ENCODE measurements at regions not wholly inside any gene's neighbourhood (a gene's known extent, or its start where the extent isn't known, plus 50 kb on each side); places are given as distances from the start of the nearest gene placed in this dataset.

DNA sequence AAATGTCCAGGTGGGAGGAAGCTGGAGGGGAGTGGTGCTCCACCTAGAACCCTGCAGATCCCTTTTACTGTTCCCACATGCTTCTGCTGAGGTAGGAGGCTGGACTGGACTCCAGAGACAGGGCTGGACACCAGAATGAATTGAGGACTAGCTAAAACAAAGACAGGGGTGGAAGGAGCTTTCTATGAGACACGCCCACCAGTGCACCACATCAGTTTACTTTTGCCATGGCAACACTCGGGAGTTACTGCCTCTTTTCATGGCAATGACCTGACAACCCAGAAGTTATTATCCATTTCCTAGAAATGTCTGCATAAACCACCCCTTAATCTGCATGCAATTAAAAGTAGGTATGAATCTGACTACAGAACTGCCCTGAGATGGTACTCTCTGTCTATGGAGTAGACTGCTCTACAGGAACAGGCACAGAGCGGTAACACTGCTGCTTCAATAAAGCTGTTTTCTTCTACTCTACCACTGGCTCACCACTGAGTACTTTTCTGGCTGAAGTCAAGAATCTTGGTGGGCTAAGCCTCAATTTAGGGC lies 211.7 kb downstream of the TFAP2C start:
- H3K36me3 ChIP-seq (ENCODE audit: control insufficient read depth in 2 of 2, insufficient read depth in 2 of 2, low read length in 2 of 2), result no peaks in the 10 kb centered on the region
- no peak overlapping the region for H3K9ac ChIP-seq (ENCODE audit: low read depth in 1 of 2, low read length in 2 of 2)
- no peak overlapping the region for H3K4me3 ChIP-seq (ENCODE audit: low read length in 2 of 2)
- H3K27ac ChIP-seq (ENCODE audit: low read depth in 2 of 2, low read length in 2 of 2), result no peak overlapping the region
- H3K4me1 ChIP-seq (ENCODE audit: control insufficient read depth in 2 of 2, insufficient read depth in 2 of 2, low read length in 2 of 2), result no peaks in the 10 kb centered on the region
- H3K9me3 ChIP-seq (ENCODE audit: control insufficient read depth in 2 of 2, low read length in 2 of 2), result no peaks in the 10 kb centered on the region
- H3K27me3 ChIP-seq (ENCODE audit: control insufficient read depth in 2 of 2, insufficient read depth in 2 of 2, low read length in 2 of 2), result no peaks in the 10 kb centered on the region

DNA sequence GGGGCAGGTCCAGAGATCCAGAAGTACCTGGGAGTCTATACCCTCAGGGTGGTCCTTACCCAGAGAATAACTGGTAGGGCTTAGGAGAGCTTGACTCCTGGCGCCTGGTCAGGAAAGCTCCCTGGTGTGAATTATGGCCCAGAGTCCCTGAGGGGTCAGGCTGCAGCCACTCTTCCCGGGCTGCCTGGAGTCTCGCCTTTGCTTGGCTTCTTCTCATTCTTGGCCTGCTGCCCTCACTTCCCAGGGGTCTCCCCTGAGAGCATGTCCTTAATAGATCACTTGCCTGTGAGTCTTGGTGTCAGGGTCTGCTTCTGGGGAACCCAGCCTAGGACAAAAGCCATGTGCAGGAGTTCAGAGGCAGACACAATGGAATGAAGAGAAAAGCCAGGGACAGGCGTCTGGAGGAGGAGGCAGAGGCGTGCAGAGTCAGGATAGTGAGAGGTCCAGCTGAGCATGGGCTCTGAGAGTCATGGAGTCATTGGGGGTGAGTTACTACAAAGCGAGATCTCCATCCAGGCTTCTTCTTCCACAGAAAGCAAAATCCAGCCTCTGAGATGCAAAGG lies 212.3 kb downstream of the TFAP2C start:
- Histone ChIP-seq H3K4me1 (ENCODE audit: control insufficient read depth in 2 of 2, insufficient read depth in 2 of 2, low read length in 2 of 2) (no peaks in the 10 kb centered on the region), H3K9me3 (ENCODE audit: control insufficient read depth in 2 of 2, low read length in 2 of 2) (no peaks in the 10 kb centered on the region), H3K27me3 (ENCODE audit: control insufficient read depth in 2 of 2, insufficient read depth in 2 of 2, low read length in 2 of 2) (no peaks in the 10 kb centered on the region), H3K27ac (ENCODE audit: low read depth in 2 of 2, low read length in 2 of 2) (no peak overlapping the region), H3K9ac (ENCODE audit: low read depth in 1 of 2, low read length in 2 of 2) (no peak overlapping the region), H3K4me3 (ENCODE audit: low read length in 2 of 2) (no peak overlapping the region), H3K36me3 (ENCODE audit: control insufficient read depth in 2 of 2, insufficient read depth in 2 of 2, low read length in 2 of 2) (no peaks in the 10 kb centered on the region)

DNA sequence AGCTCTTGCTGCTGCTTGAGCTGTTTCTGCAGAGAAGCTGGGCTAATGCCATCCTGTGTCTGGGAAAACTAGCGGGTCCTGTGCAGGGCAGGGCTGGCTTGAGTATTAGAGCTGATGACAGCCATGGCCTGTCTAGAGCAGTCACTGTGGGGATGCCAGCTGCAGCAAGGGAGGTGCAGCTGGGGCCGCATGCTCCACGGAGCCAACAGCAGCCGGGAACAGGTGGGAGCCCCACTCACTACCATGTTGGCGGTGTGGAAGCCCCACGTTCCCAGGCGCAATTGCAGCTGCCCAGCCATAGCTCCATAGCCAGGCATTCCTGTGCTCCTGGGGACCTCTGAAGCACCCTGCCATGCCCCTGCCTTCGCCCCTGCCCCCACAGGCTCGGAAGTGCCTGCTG lies 212.9 kb downstream of the TFAP2C start:
- Histone ChIP-seq H3K9ac (ENCODE audit: low read depth in 1 of 2, low read length in 2 of 2) (no peak overlapping the region), H3K27ac (ENCODE audit: low read depth in 2 of 2, low read length in 2 of 2) (no peak overlapping the region), H3K36me3 (ENCODE audit: control insufficient read depth in 2 of 2, insufficient read depth in 2 of 2, low read length in 2 of 2) (no peaks in the 10 kb centered on the region), H3K9me3 (ENCODE audit: control insufficient read depth in 2 of 2, low read length in 2 of 2) (no peaks in the 10 kb centered on the region), H3K4me1 (ENCODE audit: control insufficient read depth in 2 of 2, insufficient read depth in 2 of 2, low read length in 2 of 2) (no peaks in the 10 kb centered on the region), H3K4me3 (ENCODE audit: low read length in 2 of 2) (no peak overlapping the region), H3K27me3 (ENCODE audit: control insufficient read depth in 2 of 2, insufficient read depth in 2 of 2, low read length in 2 of 2) (no peaks in the 10 kb centered on the region)

DNA sequence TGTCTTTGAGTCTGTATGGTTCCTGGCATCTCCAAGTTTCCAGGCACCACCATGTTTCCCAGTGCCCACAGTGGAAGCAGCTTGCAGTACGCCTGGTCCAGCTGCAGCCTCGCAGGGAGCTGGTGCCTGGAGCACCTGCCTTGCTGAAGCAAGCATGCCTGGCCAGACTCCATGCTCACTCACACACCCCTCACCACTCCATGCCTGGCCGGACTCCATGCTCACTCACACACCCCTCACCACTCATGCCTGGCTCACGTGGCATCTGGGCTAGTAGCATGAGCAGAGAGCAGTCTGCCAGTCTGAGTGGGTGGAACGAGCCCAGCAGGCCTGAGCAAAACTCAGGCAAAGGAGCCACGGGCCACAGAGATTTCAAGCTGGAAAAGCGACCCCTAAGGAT lies 214.3 kb downstream of the TFAP2C start:
- H3K4me3 ChIP-seq (ENCODE audit: low read length in 2 of 2), result no peak overlapping the region
- no peaks in the 10 kb centered on the region for H3K27me3 ChIP-seq (ENCODE audit: control insufficient read depth in 2 of 2, insufficient read depth in 2 of 2, low read length in 2 of 2)
- H3K9ac ChIP-seq (ENCODE audit: low read depth in 1 of 2, low read length in 2 of 2), result no peak overlapping the region
- H3K9me3 ChIP-seq (ENCODE audit: control insufficient read depth in 2 of 2, low read length in 2 of 2), result no peaks in the 10 kb centered on the region
- H3K27ac ChIP-seq (ENCODE audit: low read depth in 2 of 2, low read length in 2 of 2), result no peak overlapping the region
- no peaks in the 10 kb centered on the region for H3K4me1 ChIP-seq (ENCODE audit: control insufficient read depth in 2 of 2, insufficient read depth in 2 of 2, low read length in 2 of 2)
- H3K36me3 ChIP-seq (ENCODE audit: control insufficient read depth in 2 of 2, insufficient read depth in 2 of 2, low read length in 2 of 2), result no peaks in the 10 kb centered on the region

DNA sequence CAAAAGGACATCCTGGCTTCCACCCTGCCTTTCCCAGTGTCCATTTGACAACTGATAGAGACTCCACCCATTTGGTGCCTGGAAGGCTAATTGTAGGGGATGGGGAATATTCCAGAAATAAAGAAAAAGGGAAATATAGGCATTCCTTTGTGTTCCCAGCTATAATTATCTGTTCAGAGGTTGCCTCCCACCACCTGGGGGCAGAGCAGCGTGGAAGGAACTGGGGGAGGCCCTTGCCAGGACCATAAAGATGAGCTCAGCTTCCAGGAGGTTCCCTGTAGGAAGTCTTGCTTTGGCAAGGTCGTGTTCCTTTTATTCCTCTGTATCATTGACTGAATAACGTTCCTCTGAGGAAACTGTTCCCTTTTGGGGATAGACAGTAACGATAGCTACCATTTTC lies 214.7 kb downstream of the TFAP2C start:
- no peaks in the 10 kb centered on the region for H3K36me3 ChIP-seq (ENCODE audit: control insufficient read depth in 2 of 2, insufficient read depth in 2 of 2, low read length in 2 of 2)
- no peaks in the 10 kb centered on the region for H3K9me3 ChIP-seq (ENCODE audit: control insufficient read depth in 2 of 2, low read length in 2 of 2)
- H3K4me3 ChIP-seq (ENCODE audit: low read length in 2 of 2), result no peak overlapping the region
- no peaks in the 10 kb centered on the region for H3K4me1 ChIP-seq (ENCODE audit: control insufficient read depth in 2 of 2, insufficient read depth in 2 of 2, low read length in 2 of 2)
- H3K27ac ChIP-seq (ENCODE audit: low read depth in 2 of 2, low read length in 2 of 2), result no peak overlapping the region
- no peaks in the 10 kb centered on the region for H3K27me3 ChIP-seq (ENCODE audit: control insufficient read depth in 2 of 2, insufficient read depth in 2 of 2, low read length in 2 of 2)
- no peak overlapping the region for H3K9ac ChIP-seq (ENCODE audit: low read depth in 1 of 2, low read length in 2 of 2)

DNA sequence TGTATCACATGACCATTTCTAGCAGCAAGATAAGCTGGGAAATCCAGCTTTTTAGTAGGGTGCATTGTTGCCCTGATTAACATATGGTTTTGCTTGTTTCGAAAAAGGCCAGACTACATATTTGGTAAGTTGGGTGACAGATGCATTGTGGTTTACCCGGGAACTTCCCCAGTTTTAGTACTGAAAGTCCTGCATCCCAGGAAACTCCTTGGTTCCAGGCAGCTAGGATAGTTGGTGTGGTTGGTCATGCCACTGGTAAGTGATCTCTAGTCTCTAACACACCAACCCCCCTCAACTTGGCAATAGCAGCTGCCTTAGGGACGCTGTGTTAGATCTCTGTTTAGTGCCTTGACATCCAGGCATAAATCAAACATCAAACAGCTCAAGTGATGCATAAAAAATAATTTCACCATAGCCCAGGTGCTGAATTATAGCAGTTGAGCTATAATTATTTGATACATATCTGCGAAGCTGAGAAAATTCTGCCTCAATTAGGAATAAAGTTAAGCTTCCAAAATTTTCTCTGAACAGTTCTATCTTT lies 216.5 kb downstream of the TFAP2C start:
- Histone ChIP-seq H3K36me3 (ENCODE audit: control insufficient read depth in 2 of 2, insufficient read depth in 2 of 2, low read length in 2 of 2) (no peaks in the 10 kb centered on the region), H3K9ac (ENCODE audit: low read depth in 1 of 2, low read length in 2 of 2) (no peak overlapping the region), H3K4me1 (ENCODE audit: control insufficient read depth in 2 of 2, insufficient read depth in 2 of 2, low read length in 2 of 2) (no peaks in the 10 kb centered on the region), H3K27me3 (ENCODE audit: control insufficient read depth in 2 of 2, insufficient read depth in 2 of 2, low read length in 2 of 2) (no peaks in the 10 kb centered on the region), H3K9me3 (ENCODE audit: control insufficient read depth in 2 of 2, low read length in 2 of 2) (no peaks in the 10 kb centered on the region), H3K27ac (ENCODE audit: low read depth in 2 of 2, low read length in 2 of 2) (no peak overlapping the region), H3K4me3 (ENCODE audit: low read length in 2 of 2) (no peak overlapping the region)

DNA sequence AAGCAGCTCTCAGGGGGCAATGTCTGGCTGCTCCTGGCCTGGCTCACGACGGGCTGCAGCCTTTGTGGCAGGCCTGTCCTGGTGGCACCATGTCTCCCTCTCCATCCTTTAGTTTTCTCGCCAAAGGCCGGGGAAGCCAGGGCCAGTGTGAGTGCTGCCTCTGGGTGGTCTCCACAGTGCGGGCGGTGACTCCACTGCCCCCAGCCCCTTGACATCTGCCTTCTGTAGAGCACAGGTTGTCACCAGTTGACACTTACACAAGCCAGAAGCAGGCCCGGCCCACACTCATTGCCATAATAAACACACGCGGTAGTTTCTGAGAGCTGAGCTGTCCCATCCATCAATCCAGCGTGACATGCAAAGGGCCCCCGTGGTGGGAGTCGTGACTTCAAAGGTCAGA lies 219.5 kb downstream of the TFAP2C start:
- Histone ChIP-seq H3K9me3 (ENCODE audit: control insufficient read depth in 2 of 2, low read length in 2 of 2) (no peaks in the 10 kb centered on the region), H3K36me3 (ENCODE audit: control insufficient read depth in 2 of 2, insufficient read depth in 2 of 2, low read length in 2 of 2) (no peaks in the 10 kb centered on the region), H3K27ac (ENCODE audit: low read depth in 2 of 2, low read length in 2 of 2) (no peak overlapping the region), H3K27me3 (ENCODE audit: control insufficient read depth in 2 of 2, insufficient read depth in 2 of 2, low read length in 2 of 2) (no peaks in the 10 kb centered on the region), H3K4me3 (ENCODE audit: low read length in 2 of 2) (no peak overlapping the region), H3K9ac (ENCODE audit: low read depth in 1 of 2, low read length in 2 of 2) (no peak overlapping the region), H3K4me1 (ENCODE audit: control insufficient read depth in 2 of 2, insufficient read depth in 2 of 2, low read length in 2 of 2) (no peaks in the 10 kb centered on the region)

DNA sequence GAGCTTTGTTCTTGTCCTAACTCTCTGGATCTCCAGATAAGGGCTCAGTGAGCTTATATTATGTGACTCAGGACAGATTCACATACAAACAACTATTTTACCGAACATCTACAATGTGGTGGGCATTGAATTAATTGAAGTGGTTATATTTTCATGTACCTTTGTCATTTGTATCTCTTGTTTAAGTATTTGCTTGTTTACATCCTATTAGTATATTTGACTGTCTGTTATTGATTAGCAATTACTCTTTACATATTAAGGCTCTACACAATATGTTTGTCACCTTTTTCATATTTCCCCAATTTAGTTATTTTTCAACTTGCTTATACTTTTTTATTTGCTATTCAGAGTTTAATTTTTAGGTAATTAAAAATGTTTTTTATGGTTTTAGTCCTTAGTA lies 222.4 kb downstream of the TFAP2C start:
- no peak overlapping the region for H3K9ac ChIP-seq (ENCODE audit: low read depth in 1 of 2, low read length in 2 of 2)
- H3K27me3 ChIP-seq (ENCODE audit: control insufficient read depth in 2 of 2, insufficient read depth in 2 of 2, low read length in 2 of 2), result no peaks in the 10 kb centered on the region

DNA sequence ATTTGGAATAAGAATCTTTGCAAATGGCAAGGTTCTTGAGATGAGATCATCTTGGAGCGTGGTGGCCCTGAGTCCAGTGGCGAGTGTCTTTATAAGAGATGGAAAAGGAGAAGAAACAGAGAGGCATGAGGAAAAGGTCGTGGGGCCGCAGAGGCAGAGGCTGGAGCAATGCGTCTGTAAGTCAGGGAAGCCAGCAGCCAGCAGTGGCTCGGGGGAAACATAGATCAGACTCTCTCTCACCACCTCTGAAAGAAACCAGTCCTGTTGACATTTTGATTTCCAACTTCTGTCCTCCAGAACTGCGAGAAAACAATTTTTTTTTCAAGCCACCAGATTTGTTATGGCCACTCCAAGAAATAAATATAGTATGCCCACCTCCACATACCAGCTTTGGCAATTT lies 226.6 kb downstream of the TFAP2C start:
- Histone ChIP-seq H3K27me3 (ENCODE audit: control insufficient read depth in 2 of 2, insufficient read depth in 2 of 2, low read length in 2 of 2) (no peaks in the 10 kb centered on the region), H3K4me3 (ENCODE audit: low read length in 2 of 2) (no peak overlapping the region), H3K9ac (ENCODE audit: low read depth in 1 of 2, low read length in 2 of 2) (no peak overlapping the region), H3K9me3 (ENCODE audit: control insufficient read depth in 2 of 2, low read length in 2 of 2) (no peaks in the 10 kb centered on the region), H3K4me1 (ENCODE audit: control insufficient read depth in 2 of 2, insufficient read depth in 2 of 2, low read length in 2 of 2) (no peaks in the 10 kb centered on the region), H3K27ac (ENCODE audit: low read depth in 2 of 2, low read length in 2 of 2) (no peak overlapping the region), H3K36me3 (ENCODE audit: control insufficient read depth in 2 of 2, insufficient read depth in 2 of 2, low read length in 2 of 2) (no peaks in the 10 kb centered on the region)

More for the DNA sequence above, 222.4 kb downstream of the TFAP2C start:
- no peak overlapping the region for H3K27ac ChIP-seq (ENCODE audit: low read depth in 2 of 2, low read length in 2 of 2)
- H3K36me3 ChIP-seq (ENCODE audit: control insufficient read depth in 2 of 2, insufficient read depth in 2 of 2, low read length in 2 of 2), result no peaks in the 10 kb centered on the region
- H3K9me3 ChIP-seq (ENCODE audit: control insufficient read depth in 2 of 2, low read length in 2 of 2), result no peaks in the 10 kb centered on the region
- H3K4me3 ChIP-seq (ENCODE audit: low read length in 2 of 2), result no peak overlapping the region
- H3K4me1 ChIP-seq (ENCODE audit: control insufficient read depth in 2 of 2, insufficient read depth in 2 of 2, low read length in 2 of 2), result no peaks in the 10 kb centered on the region

DNA sequence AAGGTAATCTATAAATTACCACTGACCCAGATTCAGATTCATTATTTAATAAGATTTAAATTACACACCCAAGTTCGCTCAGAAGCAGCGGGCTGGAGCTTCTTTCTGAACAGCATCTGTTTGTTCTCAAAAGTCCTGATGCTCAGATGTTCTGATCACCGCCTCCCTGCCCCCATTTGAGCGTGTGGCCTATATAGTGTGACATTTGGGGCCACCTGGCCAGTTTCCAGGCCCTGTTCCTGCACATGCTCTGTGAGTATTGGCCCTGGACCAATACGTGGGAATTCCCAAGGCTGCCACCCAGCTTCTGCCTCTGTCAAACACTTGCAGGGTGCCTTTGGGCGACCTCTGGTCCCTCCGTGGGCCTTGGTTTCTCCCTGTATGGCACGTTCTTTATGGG lies 228.8 kb downstream of the TFAP2C start:
- Histone ChIP-seq H3K9ac (ENCODE audit: low read depth in 1 of 2, low read length in 2 of 2) (no peak overlapping the region), H3K36me3 (ENCODE audit: control insufficient read depth in 2 of 2, insufficient read depth in 2 of 2, low read length in 2 of 2) (no peaks in the 10 kb centered on the region), H3K4me1 (ENCODE audit: control insufficient read depth in 2 of 2, insufficient read depth in 2 of 2, low read length in 2 of 2) (no peaks in the 10 kb centered on the region), H3K9me3 (ENCODE audit: control insufficient read depth in 2 of 2, low read length in 2 of 2) (no peaks in the 10 kb centered on the region), H3K27ac (ENCODE audit: low read depth in 2 of 2, low read length in 2 of 2) (no peak overlapping the region), H3K27me3 (ENCODE audit: control insufficient read depth in 2 of 2, insufficient read depth in 2 of 2, low read length in 2 of 2) (peaks cover 0 to 5% of the 10 kb centered on the region in 2 donors), H3K4me3 (ENCODE audit: low read length in 2 of 2) (no peak overlapping the region)

Measured in mucosa of rectum (tissue), 2 donors.